ENCODE measurements at regions not wholly inside any gene's neighbourhood (a gene's known extent, or its start where the extent isn't known, plus 50 kb on each side); places are given as distances from the start of the nearest gene placed in this dataset.

GRCh38 chr10:130806426-130806825 is 505.1 kb downstream of the TCERG1L start:
- DNase-seq (ENCODE audit: low spot score) = peak; percentile 68

GRCh38 chr10:130807096-130807495 is 504.4 kb downstream of the TCERG1L start:
- DNase-seq (ENCODE audit: low spot score) = peak; percentile 67

DNA sequence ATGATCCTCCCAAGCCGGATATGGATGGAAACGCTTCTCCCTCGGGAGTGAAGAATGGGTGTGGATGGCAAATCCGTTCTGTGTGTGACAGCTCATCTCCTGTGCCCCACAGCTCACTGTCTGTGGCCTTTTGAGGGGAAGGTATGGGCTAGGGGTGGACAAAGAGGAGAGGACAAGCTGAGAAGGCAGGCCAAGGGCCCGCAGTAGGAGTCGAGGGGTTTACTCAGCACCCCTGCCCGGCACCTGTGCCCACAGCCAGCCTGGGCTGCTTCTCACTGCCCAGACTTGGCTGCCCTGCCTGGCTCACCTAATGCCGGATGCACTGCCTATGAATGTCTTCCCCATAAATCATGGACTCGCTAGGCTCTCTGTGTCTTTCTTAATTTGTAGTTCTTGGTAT is 503.8 kb downstream of the TCERG1L start:
- peak; percentile 74 for DNase-seq (ENCODE audit: low spot score)

DNA sequence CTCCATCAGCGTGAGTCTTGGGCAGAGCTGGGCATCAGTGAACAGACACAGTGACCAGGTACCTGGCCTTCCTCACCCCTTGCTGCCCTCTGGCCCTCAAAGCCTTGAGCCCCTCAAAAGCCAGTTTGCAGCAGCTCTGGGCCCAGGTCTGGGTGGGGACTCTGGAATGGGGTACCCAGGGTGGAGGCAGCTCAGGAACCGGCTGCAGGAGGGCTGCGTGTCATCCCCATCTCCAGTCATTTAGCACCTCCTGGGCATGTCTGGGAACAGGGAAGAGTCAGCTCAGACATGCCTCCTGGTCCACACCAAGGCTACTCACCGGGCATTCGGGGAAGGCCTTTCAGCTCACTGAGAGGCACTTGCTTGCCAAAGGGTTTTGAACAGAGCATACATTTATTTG is 503.3 kb downstream of the TCERG1L start:
- peak; percentile 59 for DNase-seq (ENCODE audit: low spot score)

- DNase-seq (ENCODE audit: low spot score) = peak; percentile 57
Measured at GRCh38 chr10:130808686-130809085, 502.8 kb downstream of the TCERG1L start.

DNA sequence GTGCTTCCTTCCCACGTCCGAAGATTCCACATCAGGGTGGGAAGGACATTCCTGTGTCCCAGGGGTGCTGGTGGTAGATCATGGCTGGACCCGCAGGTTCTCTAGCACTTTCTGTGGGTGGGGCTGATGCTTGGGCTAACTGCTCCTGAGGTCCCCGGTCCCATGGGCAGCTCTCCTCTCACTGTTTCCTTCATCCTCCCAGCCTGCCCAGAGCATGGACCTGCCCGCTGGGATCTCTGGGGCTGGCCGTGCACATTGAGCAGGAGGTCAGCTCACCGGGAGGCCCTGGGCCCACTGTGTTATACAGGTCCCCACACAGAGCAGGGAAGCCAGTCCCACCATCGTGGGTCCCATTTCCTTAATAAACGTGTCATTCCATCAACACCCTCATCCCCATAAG is 502.3 kb downstream of the TCERG1L start:
- DNase-seq (ENCODE audit: low spot score) = peak; percentile 64

DNA sequence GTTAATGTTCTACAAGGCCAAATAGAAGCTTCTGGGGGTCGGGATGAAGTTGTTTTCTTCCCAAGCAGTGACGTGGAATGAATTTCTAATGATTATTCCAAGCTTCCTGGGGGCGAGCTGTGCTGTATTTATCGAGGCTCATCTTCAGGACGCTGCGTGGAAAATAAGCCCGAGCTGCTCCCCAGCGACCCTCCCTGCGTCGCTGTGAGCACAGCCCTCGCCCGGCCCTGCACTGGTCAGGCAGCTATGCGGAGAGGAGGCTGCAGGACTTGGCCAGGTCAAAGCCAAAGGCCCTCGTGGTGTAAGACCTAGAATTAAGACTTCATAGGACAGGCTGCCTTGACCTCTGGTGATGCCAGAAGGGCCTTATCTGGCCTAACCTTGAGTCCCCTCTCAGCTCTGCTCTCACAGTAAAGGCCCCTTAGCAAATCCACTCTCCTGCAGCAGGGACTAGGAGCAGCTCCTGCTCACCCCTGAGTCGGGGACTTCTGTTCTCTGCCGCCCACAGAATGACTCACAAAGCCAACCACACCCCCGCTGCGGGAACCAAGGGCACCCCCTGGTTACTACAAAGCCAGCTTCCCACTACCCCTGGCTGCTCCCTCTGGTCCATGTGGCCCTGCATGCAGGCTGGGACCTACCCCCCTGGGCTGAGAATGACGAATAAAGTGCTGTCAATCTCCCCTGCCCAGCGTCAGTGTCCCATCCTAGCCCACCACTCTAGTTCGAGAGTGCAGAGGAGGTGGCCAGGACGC is 501.6 kb downstream of the TCERG1L start:
- DNase-seq (ENCODE audit: low spot score) = peak; percentile 82

GRCh38 chr10:130810856-130811255 is 500.7 kb downstream of the TCERG1L start:
- DNase-seq (ENCODE audit: low spot score) = peak; percentile 87

DNA sequence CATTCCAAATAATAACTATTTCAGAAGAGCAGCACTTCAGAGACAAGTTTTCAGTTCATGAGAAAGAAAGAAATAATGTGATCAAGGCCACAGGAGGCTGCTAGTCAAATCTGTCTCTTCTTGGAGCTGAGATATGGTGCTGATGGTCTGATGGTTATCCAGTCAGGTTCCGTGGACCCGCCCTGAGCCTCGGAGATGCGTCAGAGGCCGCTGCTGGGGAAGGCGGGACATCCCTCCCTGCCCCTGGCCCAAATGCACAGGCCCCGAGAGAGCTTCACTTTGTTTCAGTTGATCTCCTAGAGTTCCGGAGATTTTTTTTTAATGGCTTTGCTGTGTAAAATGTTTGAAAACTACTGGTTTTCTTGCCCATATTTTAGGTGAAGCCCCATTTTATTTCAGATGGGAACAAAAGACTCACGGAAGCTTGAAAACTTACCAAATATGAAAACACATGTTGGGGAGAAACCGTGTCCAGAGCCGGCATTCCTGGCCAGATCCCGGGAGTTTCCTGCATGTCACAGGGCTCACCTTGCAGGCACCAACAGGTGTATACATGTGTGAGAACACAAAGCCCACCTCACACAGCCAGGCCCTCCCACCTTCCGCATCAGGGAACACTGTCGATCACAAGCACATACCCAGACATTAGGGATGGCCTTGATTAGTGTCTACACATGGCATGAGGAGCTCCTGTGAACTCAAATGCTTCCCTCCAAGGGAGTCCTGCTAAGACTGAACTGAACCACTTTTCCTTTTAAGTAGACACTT is 499.0 kb downstream of the TCERG1L start:
- peak; percentile 53 for DNase-seq (ENCODE audit: low spot score)

DNA sequence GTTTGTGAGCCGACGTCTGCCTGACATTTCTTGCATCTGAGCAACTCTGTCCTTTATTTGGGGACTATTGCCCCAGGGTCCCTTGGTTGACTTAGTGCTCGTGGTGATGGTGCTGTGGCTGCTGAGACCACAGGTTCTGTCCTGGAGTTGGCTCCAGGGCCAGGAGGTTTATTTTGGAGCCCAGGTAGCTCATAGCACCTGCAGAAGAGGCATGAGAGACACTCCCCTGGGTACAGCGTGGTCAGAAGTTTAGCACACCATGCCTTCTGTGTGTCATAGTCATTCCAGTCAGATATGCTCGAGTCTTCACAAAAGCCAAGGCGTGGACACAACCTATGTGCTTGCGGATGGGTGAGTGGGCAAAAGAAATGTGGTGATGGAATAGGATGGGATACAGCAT is 496.9 kb downstream of the TCERG1L start:
- peak; percentile 33 for DNase-seq (ENCODE audit: low spot score)

DNA sequence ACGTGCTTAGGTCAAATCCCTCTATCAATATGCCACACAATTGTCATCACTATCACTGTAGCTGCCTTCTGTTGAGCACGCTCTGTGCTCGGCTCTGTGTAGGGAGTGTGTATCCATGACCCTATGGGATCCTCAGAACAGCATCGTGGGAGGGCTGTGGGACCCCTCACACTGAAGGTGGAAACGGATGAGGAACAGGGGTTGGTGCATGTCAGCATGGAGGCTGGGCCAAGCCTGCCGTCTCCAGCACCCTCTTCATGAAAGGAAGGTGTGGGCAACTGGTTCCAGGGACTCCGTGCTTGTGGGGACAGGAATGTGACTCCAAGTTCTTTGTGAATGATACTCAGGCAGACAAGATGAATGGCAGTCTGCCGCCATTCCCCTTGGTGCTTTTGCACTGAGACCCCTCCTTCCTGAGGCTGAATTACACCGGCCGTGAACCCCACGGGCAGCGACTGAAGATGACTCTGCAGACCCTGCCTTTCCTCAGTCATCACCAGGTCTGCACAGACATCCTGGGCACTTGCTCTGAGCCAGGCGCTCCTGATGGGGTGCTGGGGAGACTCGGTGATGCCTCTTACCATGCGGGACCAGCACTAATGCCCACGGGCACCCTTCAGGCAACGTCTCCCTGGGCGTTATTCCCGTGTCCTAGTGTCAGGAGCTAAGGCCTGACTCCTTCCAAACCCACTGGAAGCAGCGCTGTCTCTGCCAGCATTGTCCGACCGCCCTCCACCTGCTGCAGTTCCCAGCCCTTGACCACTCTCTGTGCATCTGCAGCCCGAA is 495.2 kb downstream of the TCERG1L start:
- no peak for DNase-seq (ENCODE audit: low spot score)

GRCh38 chr10:130817046-130817624 is 494.4 kb downstream of the TCERG1L start:
- DNase-seq (ENCODE audit: low spot score) = no peak

DNA sequence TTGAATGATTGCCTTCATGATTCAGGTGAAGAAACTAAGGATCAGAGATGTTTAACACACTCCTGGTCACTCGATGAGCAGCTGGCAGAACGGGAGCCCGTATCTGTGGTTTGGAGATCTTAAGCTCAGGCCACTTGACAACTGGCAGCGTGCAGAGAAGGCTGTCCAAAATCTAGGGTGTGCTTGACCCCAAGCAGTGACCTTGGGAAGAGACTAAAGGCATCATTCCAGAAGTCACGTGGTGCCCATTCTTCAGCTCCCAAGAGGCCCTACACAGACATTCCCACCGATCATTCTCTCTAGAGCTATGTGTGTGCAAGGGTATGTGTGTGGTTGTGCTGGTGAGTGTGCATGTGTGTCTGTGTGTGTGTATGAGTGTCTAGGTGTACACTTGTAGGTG is 493.8 kb downstream of the TCERG1L start:
- no peak for DNase-seq (ENCODE audit: low spot score)

- DNase-seq (ENCODE audit: low spot score) = no peak
Measured at GRCh38 chr10:130820880-130821482, 490.5 kb downstream of the TCERG1L start.

DNA sequence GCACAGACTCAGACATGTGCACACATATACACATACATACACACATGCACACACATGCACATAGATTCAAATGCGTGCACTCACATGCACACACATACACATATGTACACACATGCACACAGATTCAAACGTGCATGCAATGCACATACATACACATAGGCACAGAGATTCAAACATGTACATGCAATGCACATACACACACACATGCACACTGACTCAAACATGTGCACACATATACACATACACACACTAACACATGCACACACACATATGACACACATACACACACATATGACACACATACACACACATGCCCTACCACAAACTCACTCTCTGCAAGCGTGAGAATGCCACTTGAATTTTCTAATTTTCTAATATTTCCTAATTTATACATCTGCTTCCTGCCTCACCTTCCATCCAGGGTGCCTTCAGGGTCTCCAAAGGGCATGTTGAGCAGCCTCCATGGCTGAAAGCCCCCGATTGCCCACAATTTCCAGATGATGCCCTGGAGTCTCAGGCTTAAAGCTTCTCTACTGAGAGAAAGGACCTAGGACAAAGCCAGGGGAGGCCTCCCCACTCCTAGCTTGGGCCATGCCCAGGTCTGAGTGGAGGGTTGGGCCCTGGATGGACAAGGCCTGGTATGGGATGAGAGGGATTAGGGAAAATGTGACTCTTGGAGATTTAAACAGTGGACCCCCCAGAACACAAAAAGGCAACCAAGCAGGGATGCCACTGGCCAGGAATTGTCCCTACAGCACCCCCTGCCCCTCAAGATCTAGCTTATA is 487.1 kb downstream of the TCERG1L start:
- no peak for DNase-seq (ENCODE audit: low spot score)

DNA sequence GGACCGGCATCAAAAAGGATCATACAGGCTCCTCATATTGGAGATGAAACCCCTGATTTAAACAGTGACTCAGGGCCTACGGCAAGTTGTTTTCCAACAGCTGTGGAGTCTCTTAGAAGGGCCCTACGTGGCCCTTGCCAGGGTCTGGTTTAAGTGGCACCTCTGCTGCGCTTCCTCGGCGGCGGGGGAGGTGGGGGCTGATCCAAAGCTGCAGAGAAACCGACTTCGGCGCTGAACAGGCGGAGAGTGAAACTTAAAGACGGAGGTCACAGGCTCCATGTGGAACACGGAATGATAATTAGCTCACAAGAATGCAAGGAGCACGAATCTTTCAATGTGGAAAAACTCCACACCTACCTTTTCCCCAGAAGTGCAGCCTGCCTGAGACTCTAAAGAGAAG is 477.9 kb downstream of the TCERG1L start:
- no peak for DNase-seq (ENCODE audit: low spot score)

GRCh38 chr10:130834170-130834569 is 477.4 kb downstream of the TCERG1L start:
- DNase-seq (ENCODE audit: low spot score) = no peak

- DNase-seq (ENCODE audit: low spot score) = no peak
Measured at GRCh38 chr10:130834573-130834972, 476.9 kb downstream of the TCERG1L start.

GRCh38 chr10:130835068-130835467 is 476.5 kb downstream of the TCERG1L start:
- DNase-seq (ENCODE audit: low spot score) = no peak

DNA sequence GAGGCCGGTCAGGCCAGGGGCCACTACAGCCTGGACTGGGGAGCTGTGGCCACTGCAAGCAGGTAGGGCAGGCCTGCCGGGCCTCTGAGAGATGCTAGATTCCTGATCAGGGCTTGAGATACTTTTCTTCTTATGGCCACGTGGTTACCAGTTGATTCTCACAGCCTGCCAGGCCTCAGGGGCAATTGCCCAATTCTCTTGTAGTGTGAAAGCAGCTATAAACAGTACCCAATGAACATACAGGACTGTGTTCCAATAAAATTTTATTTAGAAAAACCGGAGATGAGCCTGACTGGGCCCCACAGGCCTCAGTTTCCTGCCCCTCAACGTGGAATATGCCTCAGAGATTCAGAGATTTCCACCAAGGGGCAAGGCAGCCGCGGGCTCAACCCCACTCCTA is 475.2 kb downstream of the TCERG1L start:
- no peak for DNase-seq (ENCODE audit: low spot score)

Data from mesenteric fat pad (tissue), 1 donor.